Endodermal cell (in vitro differentiated cells): ENCODE measurements at regions not wholly inside any gene's neighbourhood (a gene's known extent, or its start where the extent isn't known, plus 50 kb on each side); places are given as distances from the start of the nearest gene placed in this dataset.
A peak's percentile ranks its signal among the peaks of the same experiment; 100 is the strongest.

Experiments used
- DNase-seq: peaks from one replicate; pipeline ENCODE4 v3.0.0-alpha.2; 2017
- H3K27ac ChIP-seq: 2 replicates; pipeline ENCODE4 v1.5.1; 2013; ENCODE audit warnings: mild to moderate bottlenecking, low read depth, low read length, moderate library complexity
- H3K27me3 ChIP-seq: 2 replicates; pipeline ENCODE4 v1.6.1; 2013; ENCODE audit warnings: mild to moderate bottlenecking, low read length, moderate library complexity; ENCODE audit not compliant: insufficient read depth, control insufficient read depth, poor library complexity, severe bottlenecking
- H3K36me3 ChIP-seq: 2 replicates; pipeline ENCODE4 v1.7.0; 2013; ENCODE audit warnings: mild to moderate bottlenecking, low read length, moderate library complexity; ENCODE audit not compliant: control insufficient read depth, insufficient read depth
- H3K4me1 ChIP-seq: one replicate; pipeline ENCODE4 v1.7.0; 2013; ENCODE audit warnings: low read length; ENCODE audit not compliant: control insufficient read depth, insufficient read depth
- H3K4me3 ChIP-seq: 2 replicates; pipeline ENCODE4 v1.5.1; 2013; ENCODE audit warnings: mild to moderate bottlenecking, low read length, moderate library complexity
- H3K9ac ChIP-seq: 2 replicates; pipeline ENCODE4 v1.6.1; 2013; ENCODE audit warnings: mild to moderate bottlenecking, low read length, moderate library complexity; ENCODE audit not compliant: poor library complexity, severe bottlenecking; ENCODE audit errors: extremely low read depth
- H3K9me3 ChIP-seq: 2 replicates; pipeline ENCODE4 v1.6.1; 2013; ENCODE audit warnings: mild to moderate bottlenecking, low read length, moderate library complexity; ENCODE audit not compliant: control insufficient read depth
- H3K27ac Mint-ChIP-seq: 2 replicates; pipeline ENCODE4 v1.8.0; 2020; ENCODE audit warnings: mixed read lengths
- H3K27me3 Mint-ChIP-seq: 2 replicates; pipeline ENCODE4 v1.8.0; 2021; ENCODE audit warnings: mild to moderate bottlenecking, mixed read lengths; ENCODE audit not compliant: insufficient read depth
- H3K36me3 Mint-ChIP-seq: 2 replicates; pipeline ENCODE4 v1.8.0; 2020; ENCODE audit warnings: low read depth, mixed read lengths
- H3K4me1 Mint-ChIP-seq: 2 replicates; pipeline ENCODE4 v1.8.0; 2020; ENCODE audit warnings: mixed read lengths
- H3K4me3 Mint-ChIP-seq: 2 replicates; pipeline ENCODE4 v1.8.0; 2020; ENCODE audit warnings: mild to moderate bottlenecking, moderate library complexity, mixed read lengths
- H3K9me3 Mint-ChIP-seq: 2 replicates; pipeline ENCODE4 v1.8.0; 2020; ENCODE audit warnings: mild to moderate bottlenecking, mixed read lengths
- WGBS, 2 experiments: methylation state at CpG; one replicate each; pipeline versions ENCODE4 v1.1.5 to v1.1.7; 2013; ENCODE audit warnings: missing lambda C conversion rate in 2 of 2, mixed read lengths in 1 of 2; ENCODE audit not compliant: insufficient coverage in 1 of 2, insufficient read length in 1 of 2; 5-methylcytosine and 5-hydroxymethylcytosine counted together
- TF ChIP-seq, protein P1 (sequence below): fragments of 200-600 bp; sonication (generic); conservative IDR thresholded peaks from 2 replicates; pipeline ENCODE4 v1.5.0; 2021; ENCODE audit warnings: antibody characterized with exemption, mild to moderate bottlenecking

DNA sequence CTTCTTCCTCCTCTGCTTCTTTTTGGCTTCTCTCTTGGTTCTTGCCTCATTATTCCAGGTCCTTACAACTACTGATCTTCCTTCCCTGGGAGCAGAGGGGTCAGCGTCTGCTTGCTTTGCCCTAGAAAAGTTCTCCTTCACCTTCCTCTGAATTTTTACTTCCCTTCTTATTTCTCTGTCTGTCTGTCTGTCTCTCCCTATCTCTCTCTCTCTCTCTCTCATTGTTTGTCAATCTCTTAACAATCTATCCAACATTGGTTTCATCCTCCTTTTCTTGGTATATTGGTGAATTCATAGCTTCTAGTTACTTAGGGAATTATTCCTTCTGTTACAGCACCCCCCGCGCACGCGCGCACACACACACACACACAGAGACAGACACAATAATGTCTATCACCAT lies 559.1 kb downstream of the MN1 start:
- Mint-ChIP-seq H3K9me3 (no peaks in the 10 kb centered on the region), H3K4me1 (no peaks in the 10 kb centered on the region), H3K4me3 (no peak overlapping the region), H3K36me3 (no peaks in the 10 kb centered on the region), H3K27ac (no peak overlapping the region), H3K27me3 (peaks cover 4% of the 10 kb centered on the region)
- no peak overlapping the region for H3K4me3 ChIP-seq
- H3K4me1 ChIP-seq, result no peaks in the 10 kb centered on the region
- no peak overlapping the region for H3K9ac ChIP-seq
- no peak for DNase-seq
- TF ChIP-seq, protein P1, sequence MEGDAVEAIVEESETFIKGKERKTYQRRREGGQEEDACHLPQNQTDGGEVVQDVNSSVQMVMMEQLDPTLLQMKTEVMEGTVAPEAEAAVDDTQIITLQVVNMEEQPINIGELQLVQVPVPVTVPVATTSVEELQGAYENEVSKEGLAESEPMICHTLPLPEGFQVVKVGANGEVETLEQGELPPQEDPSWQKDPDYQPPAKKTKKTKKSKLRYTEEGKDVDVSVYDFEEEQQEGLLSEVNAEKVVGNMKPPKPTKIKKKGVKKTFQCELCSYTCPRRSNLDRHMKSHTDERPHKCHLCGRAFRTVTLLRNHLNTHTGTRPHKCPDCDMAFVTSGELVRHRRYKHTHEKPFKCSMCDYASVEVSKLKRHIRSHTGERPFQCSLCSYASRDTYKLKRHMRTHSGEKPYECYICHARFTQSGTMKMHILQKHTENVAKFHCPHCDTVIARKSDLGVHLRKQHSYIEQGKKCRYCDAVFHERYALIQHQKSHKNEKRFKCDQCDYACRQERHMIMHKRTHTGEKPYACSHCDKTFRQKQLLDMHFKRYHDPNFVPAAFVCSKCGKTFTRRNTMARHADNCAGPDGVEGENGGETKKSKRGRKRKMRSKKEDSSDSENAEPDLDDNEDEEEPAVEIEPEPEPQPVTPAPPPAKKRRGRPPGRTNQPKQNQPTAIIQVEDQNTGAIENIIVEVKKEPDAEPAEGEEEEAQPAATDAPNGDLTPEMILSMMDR, result no peak
- peak overlapping the region; percentile 67 for H3K27ac ChIP-seq
- H3K36me3 ChIP-seq, result no peaks in the 10 kb centered on the region
- H3K9me3 ChIP-seq, result no peaks in the 10 kb centered on the region
- H3K27me3 ChIP-seq, result no peaks in the 10 kb centered on the region
- 77 to 89% methylated on average over 1 to 6 of the region's 6 CpGs for WGBS, 2 experiments

GRCh38 chr22:27242917-27243589 lies 558.5 kb downstream of the MN1 start:
- TF ChIP-seq, protein P1, result no peak
- no peaks in the 10 kb centered on the region for H3K27me3 ChIP-seq
- H3K4me1 ChIP-seq, result no peaks in the 10 kb centered on the region
- H3K4me3 ChIP-seq, result no peak overlapping the region
- 87 to 90% methylated on average over 8 to 11 of the region's 12 CpGs for WGBS, 2 experiments
- Mint-ChIP-seq H3K36me3 (no peaks in the 10 kb centered on the region), H3K27ac (no peak overlapping the region), H3K4me3 (no peak overlapping the region), H3K27me3 (peaks cover 3% of the 10 kb centered on the region), H3K4me1 (no peaks in the 10 kb centered on the region), H3K9me3 (no peaks in the 10 kb centered on the region)
- DNase-seq, result no peak
- no peak overlapping the region for H3K9ac ChIP-seq
- H3K9me3 ChIP-seq, result no peaks in the 10 kb centered on the region
- H3K36me3 ChIP-seq, result no peaks in the 10 kb centered on the region
- H3K27ac ChIP-seq, result no peak overlapping the region

GRCh38 chr22:27244328-27244727 lies 557.2 kb downstream of the MN1 start:
- H3K36me3 Mint-ChIP-seq, result no peaks in the 10 kb centered on the region

More at GRCh38 chr22:27244328-27244727, 557.2 kb downstream of the MN1 start:
- Histone ChIP-seq H3K27me3 (no peaks in the 10 kb centered on the region), H3K36me3 (no peaks in the 10 kb centered on the region), H3K9ac (no peak overlapping the region), H3K4me3 (no peak overlapping the region), H3K27ac (no peak overlapping the region), H3K4me1 (no peaks in the 10 kb centered on the region), H3K9me3 (no peaks in the 10 kb centered on the region)
- no peak overlapping the region for H3K4me3 Mint-ChIP-seq
- H3K27ac Mint-ChIP-seq, result no peak overlapping the region
- no peak for DNase-seq
- H3K9me3 Mint-ChIP-seq, result no peaks in the 10 kb centered on the region
- 90 to 93% methylated on average over 3 of the region's 3 CpGs for WGBS, 2 experiments
- peaks cover 3% of the 10 kb centered on the region for H3K27me3 Mint-ChIP-seq
- TF ChIP-seq, protein P1, result no peak
- no peaks in the 10 kb centered on the region for H3K4me1 Mint-ChIP-seq
